Retinal pigment epithelial cell (primary cell): ENCODE measurements at regions not wholly inside any gene's neighbourhood (a gene's known extent, or its start where the extent isn't known, plus 50 kb on each side); places are given as distances from the start of the nearest gene placed in this dataset.

Source experiments
- DNase-seq: peaks from one replicate; pipeline ENCODE4 v3.0.0-alpha.2; 2010; ENCODE audit warnings: low read depth
- H3K4me3 ChIP-seq: 2 replicates; pipeline ENCODE4 v1.5.1; 2011; ENCODE audit warnings: mild to moderate bottlenecking, low read length, control low read depth, moderate library complexity
- TF ChIP-seq, protein P1 (sequence below): conservative IDR thresholded peaks from 2 replicates; pipeline ENCODE4 v1.5.1; 2011; ENCODE audit warnings: low read depth, low read length, control low read depth, inconsistent platforms

DNA sequence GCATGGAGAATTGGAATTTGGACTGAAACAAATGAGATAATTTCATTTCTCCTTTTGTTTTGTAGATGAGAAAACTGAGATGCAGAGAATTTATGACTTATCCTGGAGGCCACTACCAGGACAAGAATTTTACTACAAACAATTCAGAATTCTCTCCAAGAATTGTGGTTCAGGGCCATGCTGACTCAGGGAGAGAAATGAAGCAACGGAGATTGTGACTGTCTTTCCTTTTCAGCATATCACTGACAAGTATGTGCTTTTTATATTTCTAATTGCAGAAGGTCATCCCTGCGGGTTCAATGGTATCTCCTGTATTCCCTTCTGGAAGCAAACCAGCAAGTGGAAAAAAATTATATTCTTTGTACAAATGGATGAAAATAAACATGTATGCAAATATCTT lies 170.8 kb upstream of the MITF start:
- DNase-seq: no peak
- TF ChIP-seq, protein P1, sequence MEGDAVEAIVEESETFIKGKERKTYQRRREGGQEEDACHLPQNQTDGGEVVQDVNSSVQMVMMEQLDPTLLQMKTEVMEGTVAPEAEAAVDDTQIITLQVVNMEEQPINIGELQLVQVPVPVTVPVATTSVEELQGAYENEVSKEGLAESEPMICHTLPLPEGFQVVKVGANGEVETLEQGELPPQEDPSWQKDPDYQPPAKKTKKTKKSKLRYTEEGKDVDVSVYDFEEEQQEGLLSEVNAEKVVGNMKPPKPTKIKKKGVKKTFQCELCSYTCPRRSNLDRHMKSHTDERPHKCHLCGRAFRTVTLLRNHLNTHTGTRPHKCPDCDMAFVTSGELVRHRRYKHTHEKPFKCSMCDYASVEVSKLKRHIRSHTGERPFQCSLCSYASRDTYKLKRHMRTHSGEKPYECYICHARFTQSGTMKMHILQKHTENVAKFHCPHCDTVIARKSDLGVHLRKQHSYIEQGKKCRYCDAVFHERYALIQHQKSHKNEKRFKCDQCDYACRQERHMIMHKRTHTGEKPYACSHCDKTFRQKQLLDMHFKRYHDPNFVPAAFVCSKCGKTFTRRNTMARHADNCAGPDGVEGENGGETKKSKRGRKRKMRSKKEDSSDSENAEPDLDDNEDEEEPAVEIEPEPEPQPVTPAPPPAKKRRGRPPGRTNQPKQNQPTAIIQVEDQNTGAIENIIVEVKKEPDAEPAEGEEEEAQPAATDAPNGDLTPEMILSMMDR: no peak
- no peak overlapping the region for H3K4me3 ChIP-seq

DNA sequence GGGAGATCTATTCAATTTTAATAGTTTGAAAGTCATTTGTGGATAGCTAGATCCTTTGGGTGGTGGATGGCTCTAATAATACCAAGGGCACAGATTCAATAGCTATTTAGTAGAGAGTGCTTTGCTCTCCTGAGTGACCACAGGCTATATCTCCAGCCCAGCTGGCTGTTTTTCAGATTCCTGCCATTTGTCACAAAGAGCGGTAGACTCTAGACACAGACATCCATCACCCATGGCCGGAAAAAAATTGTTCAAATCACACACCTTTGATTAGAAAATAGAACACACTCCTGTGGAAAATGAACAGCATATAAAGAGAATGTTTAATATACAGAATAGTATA lies 171.6 kb upstream of the MITF start:
- TF ChIP-seq, protein P1: no peak
- no peak for DNase-seq
- H3K4me3 ChIP-seq: no peak overlapping the region

DNA sequence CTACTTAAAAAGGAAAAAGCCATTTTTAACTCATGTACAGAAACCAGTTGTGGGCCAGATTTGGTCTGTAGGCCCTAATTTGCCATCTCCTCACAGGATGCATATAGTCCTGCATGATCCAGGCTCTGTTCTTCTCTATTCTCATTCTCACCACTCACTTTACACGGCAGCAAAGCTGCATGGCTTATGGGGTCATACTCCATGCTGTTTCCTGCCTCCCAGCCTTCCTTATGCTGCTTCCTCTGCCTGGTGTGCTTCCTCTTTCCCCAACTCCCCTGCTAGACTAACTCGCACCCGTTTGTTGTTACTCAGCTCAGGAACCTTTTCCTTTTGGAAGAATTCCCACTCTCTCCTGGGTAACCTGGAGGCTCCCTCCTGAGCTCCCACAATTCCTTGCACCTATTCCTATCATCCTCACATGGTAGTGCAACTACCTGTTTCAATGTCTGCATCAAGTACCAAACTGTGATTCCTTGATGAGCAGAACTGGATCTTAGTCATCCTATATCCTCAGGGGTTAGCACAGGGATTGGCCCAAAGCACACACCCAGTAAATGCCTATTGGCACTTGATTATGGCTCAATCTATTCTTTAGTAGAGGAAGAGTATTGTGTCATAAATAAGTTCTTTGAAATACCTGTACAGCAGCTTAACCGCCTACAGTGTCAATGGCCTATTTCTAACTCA lies 172.1 kb upstream of the MITF start:
- H3K4me3 ChIP-seq: no peak overlapping the region
- no peak for DNase-seq
- TF ChIP-seq, protein P1: no peak

DNA sequence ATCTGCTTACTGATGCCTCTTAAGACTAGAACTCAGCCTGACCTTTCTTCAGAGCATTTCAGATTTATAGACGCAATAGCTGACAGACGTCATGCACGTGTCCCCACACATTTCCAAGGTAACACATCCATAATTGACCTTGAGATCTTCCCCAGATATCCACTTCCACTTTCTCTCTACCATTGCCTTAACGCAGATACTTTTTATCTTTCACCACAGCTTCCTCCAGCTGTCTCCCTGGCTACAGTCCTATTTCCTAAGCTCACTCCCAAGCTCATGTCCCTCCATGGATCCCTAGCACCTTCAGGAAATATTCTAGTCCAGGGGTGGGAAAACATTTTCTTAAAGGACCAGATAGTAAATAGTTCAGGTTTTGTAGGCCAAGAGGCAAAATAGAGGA lies 173.0 kb upstream of the MITF start:
- no peak for DNase-seq

GRCh38 chr3:69565316-69565715 lies 173.9 kb upstream of the MITF start:
- TF ChIP-seq, protein P1: no peak
- H3K4me3 ChIP-seq: no peak overlapping the region
- DNase-seq: no peak

More for the DNA sequence above, 173.0 kb upstream of the MITF start:
- H3K4me3 ChIP-seq: no peak overlapping the region
- TF ChIP-seq, protein P1: no peak

GRCh38 chr3:69563981-69564380 lies 175.3 kb upstream of the MITF start:
- H3K4me3 ChIP-seq: no peak overlapping the region
- TF ChIP-seq, protein P1: no peak
- DNase-seq: no peak

DNA sequence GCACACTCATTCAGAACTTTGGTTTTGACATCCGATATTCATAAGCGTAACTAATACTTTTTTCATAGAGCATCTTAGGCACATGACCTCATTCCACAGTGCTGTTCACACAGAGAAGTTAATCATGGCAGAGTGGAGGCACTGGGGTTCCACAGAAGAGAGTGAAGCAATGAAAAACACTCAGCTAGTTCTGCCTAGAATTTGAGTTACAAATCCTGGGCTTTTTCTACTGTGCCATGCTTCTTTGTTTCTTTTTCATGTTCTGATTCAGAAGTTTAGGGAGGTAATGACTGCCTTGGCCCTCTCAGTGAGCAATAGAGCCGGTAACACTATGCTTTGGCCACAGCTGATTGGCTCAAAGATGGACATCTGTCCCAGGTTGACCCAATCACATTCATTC lies 176.1 kb upstream of the MITF start:
- no peak overlapping the region for H3K4me3 ChIP-seq
- DNase-seq: no peak
- TF ChIP-seq, protein P1: no peak
